Activated CD8-positive, alpha-beta T cell treated with anti-CD3 and anti-CD28 coated beads, Interleukin-2, amount 10 ng/mL, durations not matched to agents 7 days and 5 days (primary cell): ENCODE measurements at regions not wholly inside any gene's neighbourhood (a gene's known extent, or its start where the extent isn't known, plus 50 kb on each side); places are given as distances from the start of the nearest gene placed in this dataset.

Experiments used
- ATAC-seq: fragments of 150-1000 bp; cut with Tn5 transposase; one replicate; pipeline ENCODE4 v1.10.0; 2021; ENCODE audit warnings: moderate library complexity
- CTCF ChIA-PET: fragments of 350-600 bp; sonication (Branson Sonifier 250); formaldehyde crosslinking; loops from one replicate; lab custom pipeline; 2021; ENCODE audit warnings: antibody characterized with exemption; lab: Charles Lee
- POLR2A ChIA-PET: fragments of 350-600 bp; sonication (Branson Sonifier 250); formaldehyde crosslinking; loops from one replicate; lab custom pipeline; 2021; ENCODE audit warnings: antibody characterized with exemption; lab: Charles Lee
- DNase-seq: peaks from one replicate; pipeline ENCODE4 v3.0.0-alpha.2; 2020
- H3K27ac Mint-ChIP-seq: one replicate; pipeline ENCODE4 v1.8.0; 2021; ENCODE audit warnings: mild to moderate bottlenecking, mixed read lengths
- H3K27me3 Mint-ChIP-seq: one replicate; pipeline ENCODE4 v1.8.0; 2021; ENCODE audit warnings: low read depth, mixed read lengths
- H3K36me3 Mint-ChIP-seq: one replicate; pipeline ENCODE4 v1.8.0; 2021; ENCODE audit warnings: low read depth, mixed read lengths
- H3K4me1 Mint-ChIP-seq: one replicate; pipeline ENCODE4 v1.8.0; 2021; ENCODE audit warnings: low read depth, mixed read lengths
- H3K4me3 Mint-ChIP-seq: one replicate; pipeline ENCODE4 v1.8.0; 2021; ENCODE audit warnings: mild to moderate bottlenecking, mixed read lengths
- H3K9me3 Mint-ChIP-seq: one replicate; pipeline ENCODE4 v1.8.0; 2022; ENCODE audit warnings: mixed read lengths; ENCODE audit not compliant: insufficient read depth

- Mint-ChIP-seq H3K9me3 (no peaks in the 10 kb centered on the region), H3K36me3 (no peaks in the 10 kb centered on the region), H3K4me3 (no peak overlapping the region), H3K27ac (no peak overlapping the region), H3K4me1 (no peaks in the 10 kb centered on the region), H3K27me3 (peaks cover 2% of the 10 kb centered on the region)
- ATAC-seq (no peak), DNase-seq (no peak)
- POLR2A ChIA-PET = no interaction called here
- CTCF ChIA-PET = no interaction called here
These were observed 125.2 kb upstream of the ZNF648 start for GRCh38 chr1:182186757-182187146.

DNA sequence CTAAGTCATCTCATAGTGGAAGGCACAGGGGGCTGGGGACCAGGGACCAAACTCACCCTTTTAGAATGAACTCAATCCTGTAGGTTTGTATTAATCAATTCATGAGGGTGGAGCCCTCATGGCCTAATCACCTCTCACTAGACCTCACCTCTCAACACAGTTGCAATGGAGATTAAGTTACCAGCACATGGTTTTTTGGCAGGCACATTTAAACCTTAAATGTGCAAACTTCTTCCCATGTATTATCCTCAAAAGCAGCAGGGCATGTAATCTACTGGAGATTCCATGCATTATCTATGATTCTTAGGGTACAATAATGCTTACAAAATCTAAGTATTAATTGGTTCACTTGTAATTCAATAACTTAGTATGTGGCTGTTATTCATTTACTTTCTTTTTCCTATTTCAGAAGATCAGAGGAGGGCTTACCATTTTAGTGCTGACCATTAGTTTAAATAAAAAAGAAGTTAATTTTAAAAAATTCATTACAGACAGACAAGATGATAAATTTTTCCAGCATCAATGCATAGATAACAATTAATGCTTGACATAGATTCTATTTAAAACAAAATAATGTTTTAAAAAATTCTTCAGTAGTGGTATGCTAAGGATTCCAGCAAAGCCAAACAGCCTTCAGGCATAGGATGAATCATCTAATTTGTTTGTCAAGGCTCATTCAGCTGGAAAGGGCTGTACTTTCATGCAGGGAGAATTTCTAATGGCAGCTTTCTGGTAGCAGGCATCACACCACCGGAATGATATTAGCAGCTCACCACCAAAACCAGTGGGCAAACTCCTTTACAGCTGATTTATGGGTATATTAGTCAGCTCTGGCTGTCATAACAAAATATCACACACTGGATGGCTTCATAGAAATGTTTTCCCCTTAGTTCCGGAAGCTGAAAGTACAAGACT is 124.6 kb upstream of the ZNF648 start:
- ChIA-PET CTCF (no interaction called here), POLR2A (no interaction called here)
- Mint-ChIP-seq H3K4me1 (no peaks in the 10 kb centered on the region), H3K27me3 (peaks cover 2% of the 10 kb centered on the region), H3K36me3 (no peaks in the 10 kb centered on the region), H3K4me3 (no peak overlapping the region), H3K27ac (no peak overlapping the region), H3K9me3 (no peaks in the 10 kb centered on the region)
- ATAC-seq (no peak), DNase-seq (no peak)

- Mint-ChIP-seq H3K27ac (no peak overlapping the region), H3K9me3 (no peaks in the 10 kb centered on the region), H3K4me1 (no peaks in the 10 kb centered on the region), H3K4me3 (no peak overlapping the region), H3K27me3 (peaks cover 4% of the 10 kb centered on the region), H3K36me3 (no peaks in the 10 kb centered on the region)
- DNase-seq (no peak), ATAC-seq (no peak)
- ChIA-PET POLR2A (no interaction called here), CTCF (no interaction called here)
These were observed 123.6 kb upstream of the ZNF648 start for GRCh38 chr1:182185136-182185535.

GRCh38 chr1:182183606-182184005 is 122.1 kb upstream of the ZNF648 start:
- no peak for ATAC-seq
- H3K27me3 Mint-ChIP-seq = peaks cover 4% of the 10 kb centered on the region
- no peak overlapping the region for H3K4me3 Mint-ChIP-seq
- H3K27ac Mint-ChIP-seq = no peak overlapping the region
- POLR2A ChIA-PET = no interaction called here
- H3K36me3 Mint-ChIP-seq = no peaks in the 10 kb centered on the region
- no peaks in the 10 kb centered on the region for H3K9me3 Mint-ChIP-seq
- CTCF ChIA-PET = interaction anchor here (1.4 to 4.3 kb wide), 3 partner anchors 13 to 103 kb away, joined by 3 to 14 read pairs (median 7); no protein-coding TSS in a partner anchor
- H3K4me1 Mint-ChIP-seq = no peaks in the 10 kb centered on the region
- DNase-seq = no peak

DNA sequence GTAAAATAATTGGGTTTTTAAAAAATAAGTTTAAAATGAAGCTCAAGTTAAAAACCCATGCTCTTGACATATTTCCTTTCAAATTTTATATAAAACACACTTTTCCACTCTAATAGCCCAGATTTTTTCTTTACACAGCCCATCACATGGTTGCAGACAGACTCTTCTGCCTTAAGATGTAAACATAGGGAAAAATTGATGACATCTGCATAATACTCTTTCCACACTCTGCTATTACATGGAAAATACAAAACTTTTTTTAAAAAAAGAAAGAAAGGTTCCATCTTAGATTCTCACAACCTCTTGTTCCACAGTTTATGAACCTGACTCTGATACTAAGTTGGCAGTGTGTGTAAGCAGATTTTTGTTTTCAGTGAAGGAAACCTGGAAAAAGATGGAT is 120.8 kb upstream of the ZNF648 start:
- ATAC-seq (no peak), DNase-seq (no peak)
- Mint-ChIP-seq H3K27me3 (peaks cover 4% of the 10 kb centered on the region), H3K4me3 (no peak overlapping the region), H3K9me3 (no peaks in the 10 kb centered on the region), H3K36me3 (no peaks in the 10 kb centered on the region), H3K4me1 (no peaks in the 10 kb centered on the region), H3K27ac (no peak overlapping the region)
- ChIA-PET POLR2A (no interaction called here), CTCF (interaction anchor here (1.4 to 4.3 kb wide), 3 partner anchors 14 to 102 kb away, joined by 3 to 14 read pairs (median 7); no protein-coding TSS in a partner anchor)

GRCh38 chr1:182181167-182181572 is 119.7 kb upstream of the ZNF648 start:
- Mint-ChIP-seq H3K36me3 (no peaks in the 10 kb centered on the region), H3K4me3 (no peak overlapping the region), H3K27ac (no peak overlapping the region), H3K9me3 (no peaks in the 10 kb centered on the region), H3K4me1 (no peaks in the 10 kb centered on the region), H3K27me3 (peaks cover 4% of the 10 kb centered on the region)
- ChIA-PET POLR2A (interaction anchor here (0.6 kb wide), 1 partner anchor 15 kb away, joined by 3 read pairs; no protein-coding TSS in a partner anchor), CTCF (interaction anchor here (1.5 to 4.3 kb wide), 2 partner anchors 26 to 38 kb away, joined by 3 to 14 read pairs; no protein-coding TSS in a partner anchor)
- DNase-seq (no peak), ATAC-seq (no peak)

DNA sequence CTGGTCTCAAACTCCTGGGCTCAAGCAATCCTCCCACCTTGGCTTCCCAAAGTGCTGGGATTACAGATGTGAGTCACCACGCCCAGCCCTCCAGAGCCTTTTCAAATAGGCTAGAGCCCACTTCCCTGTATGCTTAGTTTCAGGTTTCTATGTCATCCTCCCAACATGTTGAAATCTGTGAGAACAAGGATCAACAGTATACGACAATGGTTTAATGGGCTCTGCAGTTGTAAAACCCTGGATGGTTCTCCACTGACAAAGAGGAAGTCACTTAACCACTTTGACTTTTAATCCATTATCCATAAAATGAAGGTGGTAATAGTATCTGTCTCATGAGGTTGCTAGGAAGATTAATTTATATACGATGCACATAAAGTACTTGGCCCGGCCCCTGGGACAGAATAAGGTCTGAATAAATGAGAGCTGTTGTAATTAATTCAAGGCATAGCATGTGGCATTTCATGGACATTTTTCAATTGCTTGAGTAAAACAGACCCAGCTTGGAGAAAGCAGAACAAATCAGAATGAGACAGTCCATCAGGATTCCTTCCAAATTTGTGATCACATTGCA is 113.9 kb upstream of the ZNF648 start:
- H3K27ac Mint-ChIP-seq = no peak overlapping the region
- no peaks in the 10 kb centered on the region for H3K36me3 Mint-ChIP-seq
- H3K4me1 Mint-ChIP-seq = no peaks in the 10 kb centered on the region
- no peak for DNase-seq
- H3K9me3 Mint-ChIP-seq = no peaks in the 10 kb centered on the region
- ATAC-seq = no peak
- H3K27me3 Mint-ChIP-seq = no peaks in the 10 kb centered on the region
- ChIA-PET POLR2A (interaction anchor here (0.6 kb wide), 1 partner anchor 130 kb away, joined by 3 read pairs; no protein-coding TSS in a partner anchor), CTCF (no interaction called here)
- no peak overlapping the region for H3K4me3 Mint-ChIP-seq

DNA sequence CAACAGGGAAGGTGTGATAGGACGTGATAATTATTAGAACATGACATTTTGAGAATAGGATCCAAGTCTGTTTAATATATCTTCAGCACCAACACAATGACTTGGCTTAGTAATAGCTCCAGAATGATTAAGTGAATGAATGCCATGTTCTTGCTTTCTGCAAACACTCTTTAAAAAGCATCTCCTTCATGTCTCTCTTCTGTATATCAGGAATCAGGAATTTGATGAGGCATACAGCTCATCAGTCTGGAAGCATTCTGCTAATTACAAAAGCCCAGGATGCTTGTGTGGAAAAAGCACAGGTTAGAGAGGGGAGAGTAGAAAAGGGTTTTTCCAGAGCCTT is 113.0 kb upstream of the ZNF648 start:
- ChIA-PET CTCF (interaction anchor here (1.4 kb wide), 1 partner anchor 31 kb away, joined by 4 read pairs; no protein-coding TSS in a partner anchor), POLR2A (no interaction called here)
- Mint-ChIP-seq H3K27me3 (no peaks in the 10 kb centered on the region), H3K4me3 (no peak overlapping the region), H3K27ac (no peak overlapping the region), H3K4me1 (no peaks in the 10 kb centered on the region), H3K36me3 (no peaks in the 10 kb centered on the region), H3K9me3 (no peaks in the 10 kb centered on the region)
- DNase-seq (no peak), ATAC-seq (no peak)

GRCh38 chr1:182173808-182174512 is 112.4 kb upstream of the ZNF648 start:
- no peaks in the 10 kb centered on the region for H3K36me3 Mint-ChIP-seq
- ATAC-seq = no peak
- ChIA-PET CTCF (interaction anchor here (1.4 kb wide), 1 partner anchor 31 kb away, joined by 4 read pairs; no protein-coding TSS in a partner anchor), POLR2A (no interaction called here)
- no peaks in the 10 kb centered on the region for H3K9me3 Mint-ChIP-seq
- H3K27ac Mint-ChIP-seq = no peak overlapping the region
- no peak for DNase-seq
- H3K4me1 Mint-ChIP-seq = no peaks in the 10 kb centered on the region
- H3K27me3 Mint-ChIP-seq = no peaks in the 10 kb centered on the region
- no peak overlapping the region for H3K4me3 Mint-ChIP-seq

GRCh38 chr1:182172699-182173098 is 111.2 kb upstream of the ZNF648 start:
- POLR2A ChIA-PET = no interaction called here
- ATAC-seq (no peak), DNase-seq (no peak)
- H3K9me3 Mint-ChIP-seq = no peaks in the 10 kb centered on the region
- no peaks in the 10 kb centered on the region for H3K4me1 Mint-ChIP-seq
- H3K27ac Mint-ChIP-seq = no peak overlapping the region
- no peaks in the 10 kb centered on the region for H3K27me3 Mint-ChIP-seq
- CTCF ChIA-PET = interaction anchor here (1.3 kb wide), 1 partner anchor 30 kb away, joined by 5 read pairs; no protein-coding TSS in a partner anchor
- no peaks in the 10 kb centered on the region for H3K36me3 Mint-ChIP-seq
- H3K4me3 Mint-ChIP-seq = no peak overlapping the region

DNA sequence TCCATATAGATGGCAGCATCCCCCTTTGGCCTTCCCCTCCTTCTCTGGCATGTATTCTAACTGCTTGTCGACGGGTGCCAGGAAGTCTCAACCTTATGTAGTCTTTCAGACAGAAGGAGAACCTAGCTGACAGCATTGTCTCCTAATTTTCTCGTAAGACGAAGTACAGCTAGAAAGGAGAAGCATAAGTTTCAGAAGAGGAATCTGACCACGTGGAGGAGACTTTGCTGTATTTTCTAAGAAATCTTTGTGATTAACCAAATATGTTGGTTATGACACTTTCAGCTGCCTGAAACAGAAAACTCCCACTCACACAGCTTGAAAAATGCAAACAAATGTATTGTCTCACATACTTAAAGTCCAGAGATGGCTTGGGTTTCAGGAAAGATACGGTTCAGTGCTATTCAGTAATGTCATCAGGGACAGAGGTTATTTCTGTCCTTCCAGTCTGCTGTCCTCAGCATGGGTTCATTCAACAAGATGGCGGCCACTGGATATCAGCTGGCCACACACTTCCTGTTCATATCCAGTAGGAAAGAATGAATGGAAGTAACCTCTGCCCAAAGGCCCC is 109.5 kb upstream of the ZNF648 start:
- Mint-ChIP-seq H3K27ac (no peak overlapping the region), H3K4me1 (no peaks in the 10 kb centered on the region), H3K9me3 (no peaks in the 10 kb centered on the region), H3K27me3 (no peaks in the 10 kb centered on the region), H3K36me3 (no peaks in the 10 kb centered on the region), H3K4me3 (no peak overlapping the region)
- POLR2A ChIA-PET = interaction anchor here (1.0 kb wide), 1 partner anchor 25 kb away, joined by 3 read pairs; no protein-coding TSS in a partner anchor
- CTCF ChIA-PET = no interaction called here
- no peak for ATAC-seq
- no peak for DNase-seq
